ENCODE measurements at regions not wholly inside any gene's neighbourhood (a gene's known extent, or its start where the extent isn't known, plus 50 kb on each side); places are given as distances from the start of the nearest gene placed in this dataset.

- TF ChIP-seq ZNF331 (CRISPR knock-in tag; IDR thresholded peaks at IDR 0.05; ENCODE audit: low read depth) (no peak), EZH2phosphoT487 (IDR thresholded peaks at IDR 0.05; ENCODE audit: unreplicated experiment) (no peak), NANOG (IDR thresholded peaks at IDR 0.05; ENCODE audit: borderline replicate concordance) (no peak), ZNF114 (CRISPR knock-in tag; IDR thresholded peaks at IDR 0.05) (no peak), CTCF (conservative IDR thresholded peaks at IDR 0.05; ENCODE audit: low read depth in 2 of 2) (no peak)
Observed at GRCh38 chr15:88324741-88325065, 68.2 kb upstream of the NTRK3 start (continued).

GRCh38 chr15:88323976-88324740 lies 67.6 kb upstream of the NTRK3 start:
- 0 out of 3 replicates have a peak, but pooled peaks cover 2% of the 10 kb centered on the region for H3K4me1 Mint-ChIP-seq
- H3K27ac ChIP-seq (ENCODE audit: low read depth): no peak overlapping the region
- no peaks in the 10 kb centered on the region for H3K36me3 ChIP-seq (ENCODE audit: insufficient read depth)
- no peaks in the 10 kb centered on the region for H3K9me3 Mint-ChIP-seq
- DNase-seq (ENCODE audit: low spot score): no peak
- H3K79me2 ChIP-seq (replicated peaks; ENCODE audit: insufficient read depth): no peaks in the 10 kb centered on the region
- no peaks in the 10 kb centered on the region for H3K27me3 ChIP-seq (ENCODE audit: insufficient read depth)
- no peak overlapping the region for H3K27ac Mint-ChIP-seq
- H3K4me3 ChIP-seq: no peak overlapping the region
- H3F3A ChIP-seq (replicated peaks; ENCODE audit: low read depth): no peaks in the 10 kb centered on the region
- no peaks in the 10 kb centered on the region for H4K20me1 ChIP-seq (replicated peaks; ENCODE audit: insufficient read depth)
- no peaks in the 10 kb centered on the region for H3K27me3 Mint-ChIP-seq (ENCODE audit: insufficient read depth, low read depth, poor library complexity)
- no peaks in the 10 kb centered on the region for H3K36me3 Mint-ChIP-seq (ENCODE audit: low read depth)
- no peak overlapping the region for H2AFZ ChIP-seq
- H3K4me2 ChIP-seq: no peak overlapping the region
- H3K4me3 Mint-ChIP-seq: no peak overlapping the region
- H3K4me1 ChIP-seq (ENCODE audit: insufficient read depth): no peaks in the 10 kb centered on the region
- no peaks in the 10 kb centered on the region for H3K9me2 ChIP-seq (ENCODE audit: insufficient read depth)
- ATAC-seq: no peak
- TF ChIP-seq ETS1 (IDR thresholded peaks at IDR 0.05) (no peak), ZNF114 (CRISPR knock-in tag; IDR thresholded peaks at IDR 0.05) (no peak), NANOG (IDR thresholded peaks at IDR 0.05; ENCODE audit: borderline replicate concordance) (no peak), STAT1 (IDR thresholded peaks at IDR 0.05; ENCODE audit: unreplicated experiment) (no peak), CREB1 (CRISPR knock-in tag; IDR thresholded peaks at IDR 0.05; ENCODE audit: low read depth) (no peak), CTCF (conservative IDR thresholded peaks at IDR 0.05; ENCODE audit: low read depth in 2 of 2) (no peak), ZNF331 (CRISPR knock-in tag; IDR thresholded peaks at IDR 0.05; ENCODE audit: low read depth) (no peak), REST (IDR thresholded peaks at IDR 0.05; ENCODE audit: unreplicated experiment) (no peak), POLR2AphosphoS5 (IDR thresholded peaks at IDR 0.05; ENCODE audit: low read depth) (no peak)
